ENCODE measurements at regions not wholly inside any gene's neighbourhood (a gene's known extent, or its start where the extent isn't known, plus 50 kb on each side); places are given as distances from the start of the nearest gene placed in this dataset.

DNA sequence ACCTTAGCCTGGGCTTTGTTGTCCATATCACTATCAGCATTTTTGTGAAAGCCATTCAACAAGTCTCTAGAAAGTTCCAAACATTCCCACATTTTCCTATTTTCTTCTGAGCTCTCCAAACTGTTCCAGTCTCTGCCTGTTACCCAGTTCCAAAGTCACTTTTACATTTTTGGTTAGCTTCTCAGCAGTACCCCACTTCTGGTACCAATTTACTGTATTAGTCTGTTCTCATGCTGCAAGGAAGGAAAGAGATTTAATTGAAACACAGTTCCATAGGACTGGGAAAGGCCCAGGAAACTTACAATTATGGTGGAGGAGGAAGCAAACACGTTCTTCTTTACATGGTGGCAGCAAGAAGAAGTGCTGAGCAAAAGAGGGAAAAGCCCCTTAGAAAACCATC is 247.2 kb upstream of the B3GALT2 start:
- intact Hi-C loops (cut with DNase I): no loop called here
- no peaks in the 10 kb centered on the region for H3K27me3 ChIP-seq
- 81 to 95% (median 93%) methylated on average over 1 of the region's 1 CpG for WGBS, 4 donors
- TF ChIP-seq, protein P1, sequence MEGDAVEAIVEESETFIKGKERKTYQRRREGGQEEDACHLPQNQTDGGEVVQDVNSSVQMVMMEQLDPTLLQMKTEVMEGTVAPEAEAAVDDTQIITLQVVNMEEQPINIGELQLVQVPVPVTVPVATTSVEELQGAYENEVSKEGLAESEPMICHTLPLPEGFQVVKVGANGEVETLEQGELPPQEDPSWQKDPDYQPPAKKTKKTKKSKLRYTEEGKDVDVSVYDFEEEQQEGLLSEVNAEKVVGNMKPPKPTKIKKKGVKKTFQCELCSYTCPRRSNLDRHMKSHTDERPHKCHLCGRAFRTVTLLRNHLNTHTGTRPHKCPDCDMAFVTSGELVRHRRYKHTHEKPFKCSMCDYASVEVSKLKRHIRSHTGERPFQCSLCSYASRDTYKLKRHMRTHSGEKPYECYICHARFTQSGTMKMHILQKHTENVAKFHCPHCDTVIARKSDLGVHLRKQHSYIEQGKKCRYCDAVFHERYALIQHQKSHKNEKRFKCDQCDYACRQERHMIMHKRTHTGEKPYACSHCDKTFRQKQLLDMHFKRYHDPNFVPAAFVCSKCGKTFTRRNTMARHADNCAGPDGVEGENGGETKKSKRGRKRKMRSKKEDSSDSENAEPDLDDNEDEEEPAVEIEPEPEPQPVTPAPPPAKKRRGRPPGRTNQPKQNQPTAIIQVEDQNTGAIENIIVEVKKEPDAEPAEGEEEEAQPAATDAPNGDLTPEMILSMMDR (IDR thresholded peaks at IDR 0.05): no peak
- H3K36me3 ChIP-seq: no peaks in the 10 kb centered on the region
- H3K4me3 ChIP-seq: no peak overlapping the region
- ATAC-seq (no peak), DNase-seq (no peak)
- no peak overlapping the region for H3K27ac ChIP-seq
- no peaks in the 10 kb centered on the region for H3K4me1 ChIP-seq
- peaks cover 0 to 26% (median 11%) of the 10 kb centered on the region in 12 donors for H3K9me3 ChIP-seq

DNA sequence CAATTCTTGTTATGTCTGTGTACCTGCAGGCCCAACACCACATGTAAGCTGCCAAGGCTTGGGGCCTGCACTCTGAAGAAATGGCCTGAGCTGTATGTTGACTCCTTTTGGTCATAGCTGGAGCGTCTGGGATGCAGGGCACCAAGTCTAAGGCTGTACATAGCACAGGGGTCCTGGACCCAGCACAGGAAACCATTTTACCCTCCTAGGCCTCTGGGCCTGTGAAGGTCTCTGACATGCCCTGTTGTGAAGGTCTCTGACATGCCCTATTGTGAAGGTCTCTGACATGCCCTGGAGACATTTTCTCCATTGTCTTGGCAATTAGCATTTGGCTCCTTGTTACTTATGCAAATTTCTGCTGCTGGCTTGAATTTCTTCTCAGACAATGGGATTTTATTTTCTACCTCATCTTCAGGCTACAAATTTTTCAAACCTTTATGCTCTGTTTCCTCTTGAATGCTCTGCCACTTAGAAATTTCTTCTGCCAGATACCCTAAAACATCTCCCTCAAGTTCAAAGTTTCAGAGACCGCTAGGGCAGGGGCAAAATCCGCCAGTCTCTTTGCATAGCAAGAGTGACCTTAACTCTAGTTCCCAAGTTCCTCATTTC is 246.7 kb upstream of the B3GALT2 start:
- 89 to 98% (median 95%) methylated on average over 3 of the region's 3 CpGs for WGBS, 4 donors
- no peak for TF ChIP-seq POLR2A (IDR thresholded peaks at IDR 0.05)
- TF ChIP-seq, protein P1 (IDR thresholded peaks at IDR 0.05): no peak
- Histone ChIP-seq H3K4me3 (no peak overlapping the region), H3K27ac (no peak overlapping the region), H3K4me1 (no peaks in the 10 kb centered on the region), H3K36me3 (no peaks in the 10 kb centered on the region), H3K9me3 (peaks cover 0 to 26% (median 11%) of the 10 kb centered on the region in 12 donors), H3K27me3 (no peaks in the 10 kb centered on the region)
- intact Hi-C loops (cut with DNase I): no loop called here
- no peak for ATAC-seq
- no peak for DNase-seq

DNA sequence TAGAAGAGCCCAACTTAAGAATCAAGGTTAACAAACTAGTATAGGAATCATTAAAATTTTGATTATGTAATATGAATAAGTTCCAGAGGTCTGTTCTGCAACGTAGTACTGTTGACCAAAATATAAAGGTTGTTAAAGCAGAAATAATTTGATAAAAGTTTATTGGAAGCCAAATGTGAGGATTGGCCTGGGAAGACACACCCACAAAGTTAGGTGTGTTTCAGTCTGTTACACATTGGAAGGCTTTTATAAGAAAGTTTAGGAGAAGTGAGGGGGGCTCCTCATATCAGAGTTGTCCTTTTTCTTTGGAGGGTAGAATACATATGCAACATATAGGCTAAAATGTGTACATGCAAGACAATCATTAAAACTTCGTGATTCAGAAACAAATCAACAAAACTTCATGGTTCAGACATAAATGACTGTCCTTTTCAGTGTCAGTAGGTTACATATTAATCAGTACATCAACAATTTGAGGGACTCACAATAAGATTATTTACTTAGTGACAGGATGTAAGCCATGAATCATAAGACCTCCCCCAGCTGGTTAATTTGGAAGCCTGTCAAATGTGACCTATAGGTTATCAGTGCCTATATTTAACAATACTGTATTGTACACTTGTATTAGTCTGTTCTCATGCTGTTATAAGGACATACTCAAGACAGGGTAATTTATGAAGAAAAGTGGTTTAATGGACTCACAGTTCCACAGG is 245.0 kb upstream of the B3GALT2 start:
- Histone ChIP-seq H3K4me3 (no peak overlapping the region), H3K4me1 (peaks cover 0 to 4% (median 0%) of the 10 kb centered on the region in 12 donors), H3K27me3 (no peaks in the 10 kb centered on the region), H3K9me3 (peaks cover 0 to 24% (median 11%) of the 10 kb centered on the region in 12 donors), H3K36me3 (no peaks in the 10 kb centered on the region), H3K27ac (no peak overlapping the region)
- no peak for TF ChIP-seq POLR2A (IDR thresholded peaks at IDR 0.05)
- TF ChIP-seq, protein P1 (IDR thresholded peaks at IDR 0.05): no peak
- intact Hi-C loops (cut with DNase I): no loop called here
- ATAC-seq (no peak), DNase-seq (no peak)
- WGBS, 4 donors: 53 to 78% (median 66%) methylated on average over 2 of the region's 2 CpGs

DNA sequence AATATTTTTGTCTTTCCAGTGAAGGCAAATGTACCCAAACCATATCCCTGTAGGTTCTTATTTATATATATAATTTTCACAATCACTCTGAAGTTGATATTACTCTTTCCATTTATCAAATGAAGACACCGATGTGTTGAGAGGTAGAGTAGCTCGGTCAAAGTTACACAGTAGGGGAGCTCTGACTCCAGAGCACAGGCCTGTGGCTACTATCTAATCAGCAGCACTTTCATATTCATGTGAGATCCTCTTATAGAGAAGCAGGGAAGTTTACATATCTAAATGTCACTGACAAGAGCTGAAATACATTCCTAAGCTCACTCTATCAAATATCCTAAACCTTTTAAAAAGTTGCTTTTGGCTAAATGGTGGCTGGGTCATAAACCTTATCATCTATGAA is 241.1 kb upstream of the B3GALT2 start:
- H3K36me3 ChIP-seq: no peaks in the 10 kb centered on the region
- H3K27ac ChIP-seq: no peak overlapping the region
- peak in 1 of 4 donors; percentile 55 for ATAC-seq
- TF ChIP-seq, protein P1 (IDR thresholded peaks at IDR 0.05): no peak
- no peak for TF ChIP-seq POLR2A (IDR thresholded peaks at IDR 0.05)
- WGBS, 4 donors: 26 to 50% (median 40%) methylated on average over 2 of the region's 2 CpGs
- intact Hi-C loops (cut with DNase I): loop anchor here in 1 of 10 donors (10.0 kb wide), 1 partner anchor 327 kb away; no protein-coding TSS in a partner anchor
- peaks cover 0 to 4% (median 0%) of the 10 kb centered on the region in 12 donors for H3K4me1 ChIP-seq
- H3K4me3 ChIP-seq: no peak overlapping the region
- no peak for DNase-seq
- H3K27me3 ChIP-seq: no peaks in the 10 kb centered on the region
- H3K9me3 ChIP-seq: peaks cover 0 to 6% (median under 1%) of the 10 kb centered on the region in 12 donors

Measured in heart left ventricle (tissue), 16 donors.